HG03280 (cell line): ENCODE measurements at regions not wholly inside any gene's neighbourhood (a gene's known extent, or its start where the extent isn't known, plus 50 kb on each side); places are given as distances from the start of the nearest gene placed in this dataset.

Experiments
- ATAC-seq: cut with Tn5 transposase; IDR thresholded peaks from one replicate; pipeline ENCODE4 v1.9.1; 2021; ENCODE audit warnings: mild to moderate bottlenecking, moderate library complexity; ENCODE audit not compliant: unreplicated experiment

GRCh38 chr5:121175986-121176385 is 675.7 kb upstream of the FTMT start:
- ATAC-seq: no peak

- no peak for ATAC-seq
Observed at GRCh38 chr5:121182788-121183490, 668.7 kb upstream of the FTMT start.

GRCh38 chr5:121188849-121189248 is 662.8 kb upstream of the FTMT start:
- no peak for ATAC-seq

- no peak for ATAC-seq
Observed at GRCh38 chr5:121189342-121190305, 662.1 kb upstream of the FTMT start.

GRCh38 chr5:121199216-121199999 is 652.3 kb upstream of the FTMT start:
- no peak for ATAC-seq

- no peak for ATAC-seq
Observed at GRCh38 chr5:121218086-121218485, 633.6 kb upstream of the FTMT start.

GRCh38 chr5:121221483-121221882 is 630.2 kb upstream of the FTMT start:
- ATAC-seq: no peak

- ATAC-seq: no peak
Observed at GRCh38 chr5:121226765-121227164, 624.9 kb upstream of the FTMT start.

- ATAC-seq: no peak
Observed at GRCh38 chr5:121239951-121240350, 611.7 kb upstream of the FTMT start.

GRCh38 chr5:121246971-121247370 is 604.7 kb upstream of the FTMT start:
- no peak for ATAC-seq

- ATAC-seq: no peak
Observed at GRCh38 chr5:121251954-121252353, 599.7 kb upstream of the FTMT start.

- ATAC-seq: no peak
Observed at GRCh38 chr5:121257621-121258020, 594.1 kb upstream of the FTMT start.

- ATAC-seq: no peak
Observed at GRCh38 chr5:121263456-121263855, 588.2 kb upstream of the FTMT start.

- no peak for ATAC-seq
Observed at GRCh38 chr5:121264605-121265004, 587.1 kb upstream of the FTMT start.

- no peak for ATAC-seq
Observed at GRCh38 chr5:121271546-121271945, 580.1 kb upstream of the FTMT start.

GRCh38 chr5:121273833-121274433 is 577.7 kb upstream of the FTMT start:
- ATAC-seq: no peak

- ATAC-seq: no peak
Observed at GRCh38 chr5:121279801-121280200, 571.9 kb upstream of the FTMT start.

GRCh38 chr5:121285801-121286521 is 565.7 kb upstream of the FTMT start:
- ATAC-seq: no peak

- ATAC-seq: no peak
Observed at GRCh38 chr5:121288781-121289180, 562.9 kb upstream of the FTMT start.

- ATAC-seq: no peak
Observed at GRCh38 chr5:121292664-121293063, 559.0 kb upstream of the FTMT start.
